NCI-H1105 treated with DMSO at 0.1 percent for 48 hours (cell line): ENCODE measurements at regions not wholly inside any gene's neighbourhood (a gene's known extent, or its start where the extent isn't known, plus 50 kb on each side); places are given as distances from the start of the nearest gene placed in this dataset.

Experiments used
- DNase-seq: peaks from one replicate; lab custom pipeline; 2025; lab: John Stamatoyannopoulos, UW

DNA sequence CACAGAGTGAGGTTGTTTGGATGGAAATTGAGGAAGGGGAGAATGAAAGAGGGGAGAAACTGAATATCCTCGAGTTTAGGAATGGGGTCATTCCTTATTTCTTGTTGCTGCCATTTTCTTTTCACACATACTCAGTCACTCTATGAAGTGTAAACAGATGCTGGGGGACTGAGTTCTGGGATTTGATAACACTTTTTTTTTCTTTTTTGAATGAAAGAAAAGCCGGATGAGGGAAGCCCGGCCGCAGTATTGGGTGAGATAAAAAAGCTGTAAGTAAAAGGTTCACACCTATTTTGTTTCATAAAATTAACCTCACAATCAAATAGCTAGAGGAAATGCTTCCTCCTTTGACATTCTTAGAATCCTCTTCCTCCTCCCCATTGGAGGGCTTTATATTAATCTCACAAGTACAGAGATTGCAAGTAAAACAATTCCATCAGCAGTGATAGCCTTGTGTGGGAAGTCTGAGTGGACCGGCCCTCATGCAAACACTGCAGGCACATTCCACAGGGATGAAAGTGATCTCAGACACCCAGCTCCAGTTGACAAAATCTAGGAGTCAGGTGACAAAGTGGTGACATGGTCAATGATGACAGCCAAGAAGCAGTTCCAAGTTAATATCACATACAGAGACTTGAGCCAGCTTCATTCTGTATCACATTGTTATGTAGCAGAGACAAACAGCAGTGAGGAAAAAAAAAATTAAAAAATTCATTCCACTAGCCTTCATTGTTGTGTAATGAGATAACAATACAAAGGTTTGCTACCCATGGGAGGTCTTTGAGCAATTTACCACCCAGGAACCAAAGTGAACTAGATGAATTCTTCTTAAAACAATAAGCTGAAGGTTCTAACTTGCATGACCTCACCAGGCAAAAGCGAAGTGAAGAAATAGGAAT lies 391.1 kb upstream of the HSF2 start:
- no peak for DNase-seq

DNA sequence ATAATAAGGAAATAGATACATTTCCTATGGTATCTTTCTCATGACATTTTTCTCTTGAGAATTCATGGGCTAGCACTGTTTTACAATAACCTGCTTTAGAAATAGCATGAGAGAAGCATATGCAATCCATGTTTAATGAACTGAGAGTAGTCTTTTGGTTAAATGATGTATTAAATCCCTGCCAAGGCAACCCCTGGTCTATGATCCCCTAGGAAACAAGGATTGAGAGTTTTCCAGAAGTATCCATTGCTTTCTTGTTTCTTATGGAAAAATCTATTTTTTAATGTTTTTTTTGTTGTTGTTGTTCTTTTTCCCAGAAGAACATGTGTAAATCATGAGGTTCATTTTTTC lies 390.5 kb upstream of the HSF2 start:
- no peak for DNase-seq

DNA sequence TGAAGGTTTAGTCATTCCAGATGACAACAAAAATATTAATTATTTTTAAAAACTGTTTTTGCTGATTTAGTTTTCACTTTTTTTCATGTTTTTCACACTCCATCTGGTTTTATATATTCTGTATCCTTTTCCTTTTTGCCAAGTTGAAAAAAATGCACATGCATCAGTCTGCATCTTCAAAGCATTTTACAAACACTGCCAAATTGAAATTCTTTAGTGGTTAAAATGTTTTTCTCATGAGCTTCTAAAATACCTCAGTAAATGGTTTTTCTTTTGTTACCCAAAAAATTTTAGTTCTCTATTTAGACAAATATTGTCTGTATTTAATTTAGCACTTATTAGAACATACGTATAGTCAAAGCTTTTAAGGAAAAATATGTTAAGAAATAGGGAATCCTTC lies 386.9 kb upstream of the HSF2 start:
- no peak for DNase-seq

DNA sequence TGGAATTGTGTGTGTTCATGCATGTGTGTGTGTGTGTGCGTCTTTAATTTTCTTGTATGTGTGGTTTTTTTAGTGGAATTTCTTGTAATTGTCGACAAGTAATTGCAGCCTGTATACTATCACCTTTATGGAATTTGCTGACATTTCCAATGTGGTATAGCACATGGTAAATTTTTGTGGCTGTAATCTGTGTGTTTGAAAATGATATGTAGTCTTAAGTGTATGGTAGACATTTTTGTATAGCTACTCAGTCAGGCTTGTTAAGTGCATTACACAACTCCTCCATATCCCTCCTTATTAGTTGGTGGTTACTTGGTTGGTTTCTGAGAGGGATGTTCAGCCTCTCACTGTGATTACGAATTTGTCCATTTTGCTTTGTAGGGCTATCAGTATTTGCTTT lies 384.5 kb upstream of the HSF2 start:
- DNase-seq, result no peak

- DNase-seq, result no peak
Measured at GRCh38 chr6:122020588-122021264, 378.7 kb upstream of the HSF2 start.

DNA sequence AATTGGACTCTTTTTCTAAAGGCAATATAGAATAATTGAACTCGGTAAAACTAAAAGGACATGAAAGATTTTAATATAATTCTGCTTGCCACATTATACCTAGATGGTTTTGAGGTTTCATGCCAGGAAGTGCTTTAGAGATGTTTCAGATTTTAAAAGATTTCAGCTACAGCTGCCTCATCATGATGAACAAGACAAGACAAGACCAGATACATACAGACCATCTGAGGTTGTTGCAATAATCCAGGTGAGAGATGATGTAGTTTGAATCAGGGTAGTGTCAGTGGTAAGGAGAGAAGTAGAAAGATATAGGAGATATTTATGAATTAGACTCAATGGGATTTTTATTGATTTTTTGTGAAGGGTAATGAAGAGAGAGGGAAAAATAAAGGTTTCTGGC lies 374.3 kb upstream of the HSF2 start:
- no peak for DNase-seq

DNA sequence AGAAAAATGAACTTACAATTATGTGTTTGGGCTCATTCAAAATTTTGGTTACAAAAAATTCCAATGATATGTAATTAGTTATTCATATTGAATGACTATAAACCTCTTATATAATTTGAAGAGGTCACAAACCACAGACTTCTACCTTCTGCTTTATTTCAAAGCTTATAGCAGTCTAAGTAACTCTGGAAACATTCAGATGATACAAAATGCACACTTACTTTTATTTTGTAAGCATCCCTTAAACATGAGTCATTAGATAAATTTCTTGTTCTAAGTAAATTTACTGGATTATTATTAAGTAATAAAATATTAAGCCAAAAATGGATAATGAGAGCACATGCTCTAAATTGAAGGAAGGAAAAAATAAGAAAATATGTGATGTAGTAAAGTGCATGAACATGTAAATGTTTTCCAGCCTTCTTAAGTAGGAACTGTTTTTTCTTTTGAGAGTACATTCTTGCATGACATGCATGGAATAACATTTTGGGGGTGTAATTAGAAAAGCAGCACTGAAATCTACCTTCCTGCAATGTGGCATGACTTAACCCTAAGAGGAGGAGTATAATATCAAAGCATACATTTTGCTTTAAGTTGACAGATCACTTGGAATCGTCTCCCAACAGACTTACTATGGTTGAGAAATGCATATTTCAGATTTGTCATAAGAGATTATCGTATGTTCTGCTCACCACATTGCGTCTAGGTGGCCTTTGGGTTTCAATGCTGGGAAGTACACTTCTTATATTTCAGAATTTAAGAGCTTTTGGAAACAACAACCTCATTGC lies 372.7 kb upstream of the HSF2 start:
- DNase-seq, result no peak

GRCh38 chr6:122028933-122029522 lies 370.4 kb upstream of the HSF2 start:
- no peak for DNase-seq

GRCh38 chr6:122033564-122034181 lies 365.8 kb upstream of the HSF2 start:
- peak; percentile 89 for DNase-seq

DNA sequence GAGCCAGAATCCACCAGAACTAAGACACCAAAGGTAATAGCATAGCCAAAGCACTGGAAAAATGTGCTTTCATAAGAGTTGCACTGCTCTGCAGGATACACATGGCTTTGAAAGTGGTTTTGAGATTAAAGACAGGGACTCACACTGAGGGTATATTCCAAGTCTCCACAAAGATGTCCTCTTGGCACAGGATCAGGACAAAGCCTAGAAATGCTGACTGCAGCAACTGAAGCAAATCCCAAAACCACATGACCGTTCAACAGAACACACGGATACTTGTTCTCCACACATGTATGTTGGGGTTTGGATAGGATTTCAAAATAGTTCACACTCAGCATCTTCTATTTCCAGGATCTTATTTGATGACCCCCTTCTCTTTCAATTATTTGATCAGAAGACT lies 364.3 kb upstream of the HSF2 start:
- no peak for DNase-seq

- DNase-seq, result no peak
Measured at GRCh38 chr6:122040261-122040660, 359.2 kb upstream of the HSF2 start.

DNA sequence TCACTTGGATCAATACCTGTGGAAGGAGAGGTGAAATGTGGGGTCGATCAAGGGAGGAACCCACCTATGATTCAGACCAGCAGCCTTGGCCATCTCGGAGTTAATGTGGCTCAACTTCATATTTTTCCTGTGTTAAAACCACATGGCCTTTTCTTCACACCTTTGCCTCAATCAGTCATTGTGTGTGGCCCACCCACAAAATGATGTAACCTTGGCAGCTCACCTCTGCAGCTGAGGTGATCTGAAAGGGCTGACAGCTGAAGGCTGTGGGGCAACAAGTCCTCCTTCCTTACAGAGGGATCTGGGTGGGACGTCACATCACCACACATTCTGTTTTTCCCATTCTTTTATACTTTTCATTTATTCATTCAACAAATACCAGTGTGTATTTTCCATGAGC lies 357.1 kb upstream of the HSF2 start:
- no peak for DNase-seq

GRCh38 chr6:122042960-122043735 lies 356.3 kb upstream of the HSF2 start:
- DNase-seq, result no peak

GRCh38 chr6:122048570-122048969 lies 350.9 kb upstream of the HSF2 start:
- DNase-seq, result no peak

GRCh38 chr6:122049341-122049740 lies 350.1 kb upstream of the HSF2 start:
- no peak for DNase-seq

GRCh38 chr6:122050242-122050755 lies 349.2 kb upstream of the HSF2 start:
- no peak for DNase-seq

DNA sequence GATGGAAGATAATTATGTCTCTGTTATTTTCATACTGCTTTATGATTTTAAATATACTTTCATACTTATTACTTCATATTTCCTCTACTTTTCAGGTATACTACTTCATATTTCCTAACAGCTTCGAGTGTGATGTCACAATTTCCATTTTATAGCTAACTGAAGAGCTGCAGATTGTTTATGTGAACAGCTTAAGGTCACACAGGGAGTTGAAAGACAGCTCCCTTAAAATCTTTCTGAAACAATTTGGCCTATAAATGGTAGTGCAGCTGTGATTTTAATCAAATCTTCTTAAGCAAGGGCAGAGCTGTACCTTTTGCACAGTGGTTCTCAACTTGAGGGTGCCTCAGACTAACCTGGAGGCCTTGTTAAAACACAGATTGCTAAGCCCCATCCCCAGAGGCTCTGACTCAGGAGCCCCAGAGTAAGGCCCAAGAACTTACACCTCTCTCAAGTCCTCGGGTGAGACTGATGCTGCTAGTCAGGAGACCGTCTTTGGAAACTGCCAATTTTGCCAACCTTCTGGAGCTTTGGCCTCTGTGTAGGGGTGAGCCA lies 347.0 kb upstream of the HSF2 start:
- DNase-seq, result no peak

DNA sequence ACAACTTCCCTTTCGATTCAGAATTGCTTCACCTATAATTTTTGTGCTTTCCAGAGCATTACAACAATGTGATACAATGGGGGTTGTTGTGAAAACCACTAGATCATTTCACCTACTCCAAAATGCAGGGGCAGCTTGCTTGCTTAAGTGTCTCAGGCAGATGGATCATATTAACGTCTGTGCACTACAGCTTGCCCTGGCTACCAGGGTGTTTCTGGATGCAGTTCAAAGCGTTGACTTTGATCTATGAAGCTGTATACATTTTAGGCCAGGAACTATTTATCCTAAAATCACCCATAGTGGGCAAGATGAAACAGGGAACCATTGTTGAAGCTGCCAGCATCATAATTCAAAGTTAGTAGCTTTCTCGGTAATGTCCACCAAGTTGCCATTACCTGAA lies 339.5 kb upstream of the HSF2 start:
- peak; percentile 34 for DNase-seq

- no peak for DNase-seq
Measured at GRCh38 chr6:122061855-122062254, 337.6 kb upstream of the HSF2 start.

GRCh38 chr6:122063076-122063475 lies 336.4 kb upstream of the HSF2 start:
- DNase-seq, result peak; percentile 33

- DNase-seq, result no peak
Measured at GRCh38 chr6:122063761-122064160, 335.7 kb upstream of the HSF2 start.
